ENCODE measurements at regions not wholly inside any gene's neighbourhood (a gene's known extent, or its start where the extent isn't known, plus 50 kb on each side); places are given as distances from the start of the nearest gene placed in this dataset.

DNA sequence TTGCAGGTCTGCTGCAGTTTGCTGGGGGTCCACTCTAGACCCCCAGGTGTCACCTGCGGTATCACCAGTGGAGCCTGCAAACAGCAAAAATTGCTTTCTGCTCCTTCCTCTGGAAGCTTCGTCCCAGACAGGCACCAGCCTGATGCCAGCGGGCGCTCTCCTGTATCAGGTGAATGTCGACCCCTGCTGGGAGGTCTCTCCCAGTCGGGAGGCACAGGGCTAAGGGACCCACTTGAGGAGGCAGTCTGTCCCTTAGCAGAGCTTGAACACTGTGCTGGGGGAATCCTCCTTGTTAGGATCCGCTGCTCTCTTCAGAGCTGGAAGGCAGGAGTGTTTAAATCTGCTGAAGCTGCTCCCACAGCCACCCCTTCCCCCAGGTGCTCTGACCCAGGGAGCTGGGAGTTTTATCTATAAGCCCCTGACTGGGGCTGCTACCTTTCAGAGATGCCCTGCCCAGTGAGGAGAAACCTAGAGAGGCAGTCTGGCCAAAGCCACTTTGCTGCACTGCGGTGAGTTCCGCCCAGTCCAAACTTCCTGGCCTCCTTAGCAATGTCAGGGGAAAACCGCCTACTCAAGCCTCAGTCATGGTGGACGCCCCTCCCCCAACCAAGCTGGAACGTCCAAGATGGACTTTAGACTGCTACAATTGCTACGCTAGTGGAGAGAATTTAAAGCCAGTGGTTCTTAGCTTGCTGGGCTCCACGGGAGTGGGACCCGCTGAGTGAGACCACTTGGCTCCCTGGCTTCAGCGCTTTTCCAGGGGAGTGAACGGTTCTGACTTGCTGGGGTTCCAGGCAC is 652.5 kb downstream of the KCNJ3 start:
- Histone ChIP-seq H3F3A (ENCODE audit: low read depth) (no peaks in the 10 kb centered on the region), H4K20me1 (ENCODE audit: insufficient read depth, low read length, poor library complexity, severe bottlenecking) (no peaks in the 10 kb centered on the region), H3K4me3 (ENCODE audit: low read length, poor library complexity, severe bottlenecking) (no peak overlapping the region), H3K36me3 (ENCODE audit: insufficient read depth, low read length) (no peaks in the 10 kb centered on the region), H3K27me3 (ENCODE audit: insufficient read depth, low read length, poor library complexity, severe bottlenecking) (no peaks in the 10 kb centered on the region), H2AFZ (ENCODE audit: low read length) (no peak overlapping the region), H3K9me3 (ENCODE audit: insufficient read depth, low read depth, low read length) (no peaks in the 10 kb centered on the region), H3K9ac (ENCODE audit: low read depth, low read length, poor library complexity, severe bottlenecking) (no peak overlapping the region), H3K4me2 (ENCODE audit: low read depth, low read length, poor library complexity, severe bottlenecking) (no peak overlapping the region), H3K9me2 (replicated peaks; ENCODE audit: low read depth, low read length) (0 out of 2 replicates have a peak, but pooled peaks cover 3% of the 10 kb centered on the region), H3K79me2 (ENCODE audit: insufficient read depth, low read length) (no peaks in the 10 kb centered on the region), H3K4me1 (ENCODE audit: insufficient read depth, low read length, poor library complexity, severe bottlenecking) (no peaks in the 10 kb centered on the region)
- TF ChIP-seq EZH2phosphoT487 (IDR thresholded peaks at IDR 0.05; ENCODE audit: borderline replicate concordance) (no peak), CTCF (conservative IDR thresholded peaks at IDR 0.05; ENCODE audit: low read length) (no peak)

DNA sequence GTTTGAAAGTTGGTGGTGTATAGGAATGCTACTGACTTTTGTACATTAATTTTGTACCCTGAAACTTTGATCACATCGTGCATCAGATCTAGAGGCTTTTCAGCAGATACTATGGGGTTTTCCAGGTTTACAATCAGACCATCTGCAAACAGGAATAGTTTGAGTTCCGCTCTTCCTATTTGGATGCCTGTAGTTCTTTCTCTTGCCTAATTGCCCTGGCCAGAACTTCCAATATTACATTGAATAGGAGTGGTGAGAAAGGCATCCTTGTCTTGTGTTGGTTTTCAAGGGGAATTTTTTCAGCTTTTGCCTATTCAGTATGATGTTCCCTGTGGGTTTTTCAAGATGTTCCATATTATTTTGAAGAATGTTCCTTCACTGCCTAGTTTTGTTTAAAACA is 633.5 kb downstream of the KCNJ3 start:
- H3K9me3 ChIP-seq (ENCODE audit: insufficient read depth, low read depth, low read length): no peaks in the 10 kb centered on the region
- H4K20me1 ChIP-seq (ENCODE audit: insufficient read depth, low read length, poor library complexity, severe bottlenecking): no peaks in the 10 kb centered on the region
- no peak overlapping the region for H2AFZ ChIP-seq (ENCODE audit: low read length)
- no peak overlapping the region for H3K9ac ChIP-seq (ENCODE audit: low read depth, low read length, poor library complexity, severe bottlenecking)
- H3K4me3 ChIP-seq (ENCODE audit: low read length, poor library complexity, severe bottlenecking): no peak overlapping the region
- H3K9me2 ChIP-seq (replicated peaks; ENCODE audit: low read depth, low read length): no peaks in the 10 kb centered on the region
- H3K79me2 ChIP-seq (ENCODE audit: insufficient read depth, low read length): no peaks in the 10 kb centered on the region
- no peaks in the 10 kb centered on the region for H3K27me3 ChIP-seq (ENCODE audit: insufficient read depth, low read length, poor library complexity, severe bottlenecking)
- H3K4me2 ChIP-seq (ENCODE audit: low read depth, low read length, poor library complexity, severe bottlenecking): no peak overlapping the region
- no peaks in the 10 kb centered on the region for H3K36me3 ChIP-seq (ENCODE audit: insufficient read depth, low read length)
- no peaks in the 10 kb centered on the region for H3K4me1 ChIP-seq (ENCODE audit: insufficient read depth, low read length, poor library complexity, severe bottlenecking)
- TF ChIP-seq EZH2phosphoT487 (IDR thresholded peaks at IDR 0.05; ENCODE audit: borderline replicate concordance) (no peak), CTCF (conservative IDR thresholded peaks at IDR 0.05; ENCODE audit: low read length) (no peak)
- H3F3A ChIP-seq (ENCODE audit: low read depth): no peaks in the 10 kb centered on the region

- Histone ChIP-seq H3K4me2 (ENCODE audit: low read depth, low read length, poor library complexity, severe bottlenecking) (no peak overlapping the region), H3K36me3 (ENCODE audit: insufficient read depth, low read length) (no peaks in the 10 kb centered on the region), H3K4me1 (ENCODE audit: insufficient read depth, low read length, poor library complexity, severe bottlenecking) (no peaks in the 10 kb centered on the region), H3F3A (ENCODE audit: low read depth) (no peaks in the 10 kb centered on the region), H3K27me3 (ENCODE audit: insufficient read depth, low read length, poor library complexity, severe bottlenecking) (peaks cover 6% of the 10 kb centered on the region), H2AFZ (ENCODE audit: low read length) (no peak overlapping the region), H4K20me1 (ENCODE audit: insufficient read depth, low read length, poor library complexity, severe bottlenecking) (no peaks in the 10 kb centered on the region), H3K79me2 (ENCODE audit: insufficient read depth, low read length) (no peaks in the 10 kb centered on the region), H3K9ac (ENCODE audit: low read depth, low read length, poor library complexity, severe bottlenecking) (no peak overlapping the region), H3K4me3 (ENCODE audit: low read length, poor library complexity, severe bottlenecking) (no peak overlapping the region), H3K9me2 (replicated peaks; ENCODE audit: low read depth, low read length) (no peaks in the 10 kb centered on the region), H3K9me3 (ENCODE audit: insufficient read depth, low read depth, low read length) (no peaks in the 10 kb centered on the region)
- TF ChIP-seq EZH2phosphoT487 (IDR thresholded peaks at IDR 0.05; ENCODE audit: borderline replicate concordance) (no peak), CTCF (conservative IDR thresholded peaks at IDR 0.05; ENCODE audit: low read length) (no peak)
Observed at GRCh38 chr2:155320236-155320635, 621.7 kb downstream of the KCNJ3 start.
